ENCODE measurements at regions not wholly inside any gene's neighbourhood (a gene's known extent, or its start where the extent isn't known, plus 50 kb on each side); places are given as distances from the start of the nearest gene placed in this dataset.

GRCh38 chr10:128967980-128968756 lies 498.9 kb upstream of the MGMT start:
- DNase-seq (ENCODE audit: low read depth), result no peak

GRCh38 chr10:128969551-128969950 lies 497.5 kb upstream of the MGMT start:
- no peak for DNase-seq (ENCODE audit: low read depth)

GRCh38 chr10:128971374-128972035 lies 495.5 kb upstream of the MGMT start:
- no peak for DNase-seq (ENCODE audit: low read depth)

GRCh38 chr10:128972036-128972405 lies 495.0 kb upstream of the MGMT start:
- DNase-seq (ENCODE audit: low read depth), result no peak

GRCh38 chr10:128973221-128973620 lies 493.8 kb upstream of the MGMT start:
- no peak for DNase-seq (ENCODE audit: low read depth)

GRCh38 chr10:128976856-128977255 lies 490.2 kb upstream of the MGMT start:
- no peak for DNase-seq (ENCODE audit: low read depth)

GRCh38 chr10:128978211-128978610 lies 488.8 kb upstream of the MGMT start:
- DNase-seq (ENCODE audit: low read depth), result no peak

- DNase-seq (ENCODE audit: low read depth), result no peak
These were observed 487.6 kb upstream of the MGMT start for GRCh38 chr10:128979405-128979804.

GRCh38 chr10:128981251-128981650 lies 485.8 kb upstream of the MGMT start:
- no peak for DNase-seq (ENCODE audit: low read depth)

- no peak for DNase-seq (ENCODE audit: low read depth)
These were observed 485.0 kb upstream of the MGMT start for GRCh38 chr10:128981881-128982615.

- DNase-seq (ENCODE audit: low read depth), result no peak
These were observed 484.5 kb upstream of the MGMT start for GRCh38 chr10:128982616-128982915.

- DNase-seq (ENCODE audit: low read depth), result no peak
These were observed 482.0 kb upstream of the MGMT start for GRCh38 chr10:128985036-128985435.

GRCh38 chr10:128990986-128991385 lies 476.1 kb upstream of the MGMT start:
- DNase-seq (ENCODE audit: low read depth), result no peak

- no peak for DNase-seq (ENCODE audit: low read depth)
These were observed 474.3 kb upstream of the MGMT start for GRCh38 chr10:128992770-128993169.

GRCh38 chr10:128993443-128993842 lies 473.6 kb upstream of the MGMT start:
- no peak for DNase-seq (ENCODE audit: low read depth)

GRCh38 chr10:128993911-128994538 lies 473.0 kb upstream of the MGMT start:
- DNase-seq (ENCODE audit: low read depth), result no peak

GRCh38 chr10:128994598-128995143 lies 472.4 kb upstream of the MGMT start:
- DNase-seq (ENCODE audit: low read depth), result no peak

GRCh38 chr10:128995676-128996075 lies 471.4 kb upstream of the MGMT start:
- no peak for DNase-seq (ENCODE audit: low read depth)

GRCh38 chr10:128996092-128996491 lies 470.9 kb upstream of the MGMT start:
- DNase-seq (ENCODE audit: low read depth), result no peak

GRCh38 chr10:128998101-128998805 lies 468.8 kb upstream of the MGMT start:
- no peak for DNase-seq (ENCODE audit: low read depth)

- DNase-seq (ENCODE audit: low read depth), result no peak
These were observed 462.6 kb upstream of the MGMT start for GRCh38 chr10:129004398-129004797.

GRCh38 chr10:129005080-129005479 lies 462.0 kb upstream of the MGMT start:
- DNase-seq (ENCODE audit: low read depth), result no peak
